Esophagus muscularis mucosa (tissue), 4 donors: ENCODE measurements at regions not wholly inside any gene's neighbourhood (a gene's known extent, or its start where the extent isn't known, plus 50 kb on each side); places are given as distances from the start of the nearest gene placed in this dataset.

Experiments
- EP300 ChIP-seq: sonication (generic); formaldehyde crosslinking; IDR thresholded peaks from one replicate; pipeline ENCODE4 v1.6.1; 2017; ENCODE audit warnings: antibody characterized with exemption
- POLR2AphosphoS5 ChIP-seq, 2 donors: sonication (generic); formaldehyde crosslinking; IDR thresholded peaks; one replicate each; pipeline ENCODE4 v1.6.1; 2017; ENCODE audit warnings: antibody characterized with exemption in 2 of 2
- TF ChIP-seq, protein P1 (sequence below), 3 experiments: fragments of 200-600 bp in 2 of 3; fragments of 450-650 bp in 1 of 3; sonication (generic) in 2 of 3; IDR thresholded peaks; one replicate each; pipeline ENCODE4 v1.5.1; 2017 to 2019; ENCODE audit warnings: antibody characterized with exemption in 3 of 3, mild to moderate bottlenecking in 2 of 3, moderate library complexity in 1 of 3

DNA sequence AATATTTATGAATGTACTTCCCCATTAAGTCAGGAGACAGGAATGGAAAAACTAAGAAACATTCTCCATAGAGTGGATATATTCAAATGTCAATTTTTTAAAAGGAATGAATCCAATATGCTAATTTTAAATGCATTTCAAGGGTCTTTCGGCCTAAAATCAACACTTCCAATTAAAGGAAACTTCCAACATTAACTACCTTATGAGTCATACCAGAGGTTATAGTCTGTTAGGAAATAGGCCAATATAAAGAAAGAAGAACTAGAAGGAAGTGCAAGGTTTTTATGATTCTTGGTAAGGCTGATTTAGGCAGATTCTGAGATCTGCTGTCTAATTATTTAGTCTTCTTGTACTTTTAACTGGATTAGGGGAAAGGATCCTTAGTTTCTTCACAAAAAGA is 260.1 kb upstream of the EDNRA start:
- TF ChIP-seq, protein P1, sequence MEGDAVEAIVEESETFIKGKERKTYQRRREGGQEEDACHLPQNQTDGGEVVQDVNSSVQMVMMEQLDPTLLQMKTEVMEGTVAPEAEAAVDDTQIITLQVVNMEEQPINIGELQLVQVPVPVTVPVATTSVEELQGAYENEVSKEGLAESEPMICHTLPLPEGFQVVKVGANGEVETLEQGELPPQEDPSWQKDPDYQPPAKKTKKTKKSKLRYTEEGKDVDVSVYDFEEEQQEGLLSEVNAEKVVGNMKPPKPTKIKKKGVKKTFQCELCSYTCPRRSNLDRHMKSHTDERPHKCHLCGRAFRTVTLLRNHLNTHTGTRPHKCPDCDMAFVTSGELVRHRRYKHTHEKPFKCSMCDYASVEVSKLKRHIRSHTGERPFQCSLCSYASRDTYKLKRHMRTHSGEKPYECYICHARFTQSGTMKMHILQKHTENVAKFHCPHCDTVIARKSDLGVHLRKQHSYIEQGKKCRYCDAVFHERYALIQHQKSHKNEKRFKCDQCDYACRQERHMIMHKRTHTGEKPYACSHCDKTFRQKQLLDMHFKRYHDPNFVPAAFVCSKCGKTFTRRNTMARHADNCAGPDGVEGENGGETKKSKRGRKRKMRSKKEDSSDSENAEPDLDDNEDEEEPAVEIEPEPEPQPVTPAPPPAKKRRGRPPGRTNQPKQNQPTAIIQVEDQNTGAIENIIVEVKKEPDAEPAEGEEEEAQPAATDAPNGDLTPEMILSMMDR (IDR thresholded peaks at IDR 0.05): no peak
- TF ChIP-seq POLR2AphosphoS5 (IDR thresholded peaks at IDR 0.05) (no peak), EP300 (no peak)
